H9 (cell line): ENCODE measurements at regions not wholly inside any gene's neighbourhood (a gene's known extent, or its start where the extent isn't known, plus 50 kb on each side); places are given as distances from the start of the nearest gene placed in this dataset.

Source experiments
- DNase-seq: peaks from one replicate; pipeline ENCODE4 v3.0.0-alpha.2; 2017
- H2AFZ ChIP-seq: one replicate; pipeline ENCODE4 v1.6.1; 2013; ENCODE audit warnings: mild to moderate bottlenecking, low read length, control low read depth, moderate library complexity
- H2AK5ac ChIP-seq: 2 replicates; pipeline ENCODE4 v1.6.1; 2013; ENCODE audit warnings: low read length, control low read depth, mixed read lengths; ENCODE audit not compliant: insufficient read length
- H2BK120ac ChIP-seq: one replicate; pipeline ENCODE4 v1.6.1; 2013; ENCODE audit warnings: low read depth, mild to moderate bottlenecking, low read length, control low read depth, inconsistent platforms; ENCODE audit not compliant: poor library complexity, severe bottlenecking
- H2BK12ac ChIP-seq: 2 replicates; pipeline ENCODE4 v1.6.1; 2013; ENCODE audit warnings: low read length, control low read depth, mixed read lengths, low read depth; ENCODE audit not compliant: insufficient read length
- H2BK15ac ChIP-seq: 2 replicates; pipeline ENCODE4 v1.6.1; 2013; ENCODE audit warnings: low read depth, low read length, control low read depth
- H2BK20ac ChIP-seq: one replicate; pipeline ENCODE4 v1.6.1; 2013; ENCODE audit warnings: low read depth, mild to moderate bottlenecking, low read length, control low read depth, inconsistent platforms; ENCODE audit not compliant: poor library complexity, severe bottlenecking
- H2BK5ac ChIP-seq: 2 replicates; pipeline ENCODE4 v1.6.1; 2013; ENCODE audit warnings: low read length, control low read depth, mixed read lengths; ENCODE audit not compliant: insufficient read length
- H3K14ac ChIP-seq: 2 replicates; pipeline ENCODE4 v1.6.1; 2013; ENCODE audit warnings: low read length, control low read depth; ENCODE audit not compliant: insufficient read depth
- H3K18ac ChIP-seq: 2 replicates; pipeline ENCODE4 v1.6.1; 2013; ENCODE audit warnings: low read depth, mild to moderate bottlenecking, mixed read lengths, low read length, control low read depth; ENCODE audit not compliant: insufficient read length
- H3K23ac ChIP-seq: 2 replicates; pipeline ENCODE4 v1.6.1; 2013; ENCODE audit warnings: low read length, control low read depth, mixed read lengths, low read depth; ENCODE audit not compliant: insufficient read length
- H3K23me2 ChIP-seq: 2 replicates; pipeline ENCODE4 v1.6.1; 2013; ENCODE audit warnings: low read depth, mild to moderate bottlenecking, mixed read lengths, low read length, control low read depth; ENCODE audit not compliant: insufficient read length, poor library complexity, severe bottlenecking
- H3K27ac ChIP-seq: 2 replicates; pipeline ENCODE4 v1.5.1; 2013; ENCODE audit warnings: low read length, control low read depth, mixed read lengths, low read depth; ENCODE audit not compliant: insufficient read length
- H3K27me3 ChIP-seq: 2 replicates; pipeline ENCODE4 v1.6.1; 2013; ENCODE audit warnings: low read length, control low read depth, inconsistent platforms; ENCODE audit not compliant: insufficient read depth
- H3K4ac ChIP-seq: 2 replicates; pipeline ENCODE4 v1.6.1; 2013; ENCODE audit warnings: low read depth, mild to moderate bottlenecking, control low read depth, inconsistent platforms, low read length, moderate library complexity
- H3K4me1 ChIP-seq: 2 replicates; pipeline ENCODE4 v1.6.1; 2013; ENCODE audit warnings: low read length, control low read depth, inconsistent platforms; ENCODE audit not compliant: insufficient read depth
- H3K4me2 ChIP-seq: 2 replicates; pipeline ENCODE4 v1.6.1; 2013; ENCODE audit warnings: low read length, control low read depth, mixed read lengths; ENCODE audit not compliant: insufficient read length, insufficient read depth
- H3K56ac ChIP-seq: 2 replicates; pipeline ENCODE4 v1.6.1; 2013; ENCODE audit warnings: low read depth, mild to moderate bottlenecking, mixed read lengths, low read length, control low read depth; ENCODE audit not compliant: insufficient read length
- H3K79me1 ChIP-seq: 2 replicates; pipeline ENCODE4 v1.6.1; 2013; ENCODE audit warnings: low read depth, mild to moderate bottlenecking, moderate library complexity, low read length, control low read depth, inconsistent platforms; ENCODE audit not compliant: insufficient read depth, poor library complexity, severe bottlenecking
- H3K79me2 ChIP-seq: 2 replicates; pipeline ENCODE4 v1.6.1; 2013; ENCODE audit warnings: low read length, control low read depth, inconsistent platforms; ENCODE audit not compliant: insufficient read depth
- H3K9ac ChIP-seq: 2 replicates; pipeline ENCODE4 v1.6.1; 2013; ENCODE audit warnings: low read length, control low read depth, mixed read lengths; ENCODE audit not compliant: insufficient read length; ENCODE audit errors: extremely low read depth
- H3K9me3 ChIP-seq: one replicate; pipeline ENCODE4 v1.6.1; 2013; ENCODE audit warnings: low read depth, low read length, inconsistent platforms; ENCODE audit not compliant: control insufficient read depth
- H3T11ph ChIP-seq: one replicate; pipeline ENCODE4 v1.6.1; 2013; ENCODE audit warnings: mild to moderate bottlenecking, low read length, control low read depth, inconsistent platforms
- H4K20me1 ChIP-seq: one replicate; pipeline ENCODE4 v1.6.1; 2013; ENCODE audit not compliant: control insufficient read depth, insufficient read length, insufficient read depth
- H4K5ac ChIP-seq: 2 replicates; pipeline ENCODE4 v1.6.1; 2013; ENCODE audit warnings: low read depth, mild to moderate bottlenecking, mixed read lengths, low read length, control low read depth; ENCODE audit not compliant: insufficient read length
- H4K8ac ChIP-seq: replicated peaks from 2 replicates; pipeline ENCODE4 v1.6.1; 2013; ENCODE audit warnings: low read length, control low read depth, mixed read lengths, low read depth; ENCODE audit not compliant: insufficient read length
- H4K91ac ChIP-seq: 2 replicates; pipeline ENCODE4 v1.6.1; 2013; ENCODE audit warnings: low read depth, mild to moderate bottlenecking, moderate library complexity, mixed read lengths, low read length, control low read depth; ENCODE audit not compliant: insufficient read length
- H3K27ac Mint-ChIP-seq, 3 experiments: 2 replicates in 2 of 3; 3 replicates in 1 of 3; pipeline ENCODE4 v1.8.0; 2020 to 2021; ENCODE audit warnings: mixed read lengths in 3 of 3, mild to moderate bottlenecking in 1 of 3, moderate library complexity in 1 of 3
- H3K27me3 Mint-ChIP-seq: 2 replicates; pipeline ENCODE4 v1.8.0; 2021; ENCODE audit warnings: low read depth, mild to moderate bottlenecking, moderate library complexity, mixed read lengths
- H3K36me3 Mint-ChIP-seq, 3 experiments: 2 replicates in 2 of 3; 3 replicates in 1 of 3; pipeline ENCODE4 v1.8.0; 2020 to 2021; ENCODE audit warnings: low read depth in 3 of 3, mixed read lengths in 3 of 3; ENCODE audit not compliant: insufficient read depth in 1 of 3
- H3K4me1 Mint-ChIP-seq, 2 experiments: 2 replicates each; pipeline ENCODE4 v1.8.0; 2020; ENCODE audit warnings: mixed read lengths in 2 of 2
- H3K4me3 Mint-ChIP-seq, 2 experiments: 2 replicates in 1 of 2; 3 replicates in 1 of 2; pipeline ENCODE4 v1.8.0; 2020 to 2021; ENCODE audit warnings: mild to moderate bottlenecking in 2 of 2, mixed read lengths in 2 of 2, moderate library complexity in 1 of 2
- H3K9me3 Mint-ChIP-seq, 2 experiments: 2 replicates in 1 of 2; 3 replicates in 1 of 2; pipeline ENCODE4 v1.8.0; 2020; ENCODE audit warnings: mild to moderate bottlenecking in 2 of 2, mixed read lengths in 2 of 2, moderate library complexity in 1 of 2
- WGBS: extraction: QIAGEN DNeasy Blood & Tissue Kit; methylation state at CpG from one replicate; pipeline ENCODE4 v1.1.7; 2013; ENCODE audit warnings: missing lambda C conversion rate, low lambda C conversion rate, mixed read lengths; ENCODE audit not compliant: insufficient read length; ENCODE audit errors: extremely low coverage; 5-methylcytosine and 5-hydroxymethylcytosine counted together
- TF ChIP-seq, protein P1 (sequence below): fragments of 200-600 bp; sonication (generic); conservative IDR thresholded peaks from 3 replicates; pipeline ENCODE4 v1.8.0; 2021; ENCODE audit warnings: antibody characterized with exemption, mild to moderate bottlenecking

DNA sequence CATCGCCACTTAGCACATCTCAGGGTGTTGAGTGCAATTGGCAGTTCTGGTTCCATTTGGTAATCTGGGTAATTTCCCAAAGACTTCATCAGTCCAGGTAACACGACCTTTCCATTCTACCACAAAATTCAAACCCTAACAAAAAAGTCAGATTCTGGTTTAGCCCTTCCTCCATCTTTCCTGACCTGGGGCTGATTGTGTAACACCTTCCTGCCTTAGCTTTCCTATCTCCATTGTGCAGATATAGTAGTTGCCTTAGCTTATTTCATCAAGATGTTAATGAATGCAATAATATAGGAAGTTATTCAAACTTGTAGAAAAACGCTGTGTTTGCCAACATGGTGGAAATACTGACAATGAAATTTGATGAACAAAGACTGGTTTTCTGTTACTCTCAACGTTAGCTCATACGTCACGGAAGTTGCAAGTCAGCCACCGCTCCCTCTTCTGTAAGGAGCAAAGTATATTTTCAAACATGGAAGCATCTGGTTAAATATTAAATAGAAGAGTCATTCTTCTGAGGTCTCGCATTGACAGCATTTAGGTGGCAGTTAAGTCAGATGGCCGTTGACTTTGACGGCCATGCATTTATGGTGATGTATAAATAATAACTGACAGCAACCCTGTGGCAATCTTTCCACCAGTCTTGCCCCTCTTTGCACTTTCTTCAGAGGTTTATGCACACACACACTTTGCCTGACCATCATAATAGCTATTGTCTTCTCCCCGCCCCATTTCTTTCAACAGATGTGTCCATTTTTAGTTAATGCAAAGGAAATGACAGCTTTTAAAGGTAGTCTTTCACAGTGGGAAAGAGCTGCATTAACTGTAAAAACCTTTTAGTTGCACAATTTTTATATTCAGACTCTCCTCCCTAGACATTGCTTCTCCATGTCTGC, 205.1 kb upstream of the BMPER start:
- no peak overlapping the region for H3K4me2 ChIP-seq
- WGBS = no CpG with 5 or more reads among the region's 11 CpGs

More for the DNA sequence above, 205.1 kb upstream of the BMPER start:
- Histone ChIP-seq H2AK5ac (no peak overlapping the region), H3T11ph (no peak overlapping the region), H4K8ac (no peak overlapping the region), H2BK15ac (no peak overlapping the region), H2BK12ac (no peak overlapping the region), H2BK5ac (no peak overlapping the region), H3K79me1 (no peaks in the 10 kb centered on the region), H4K91ac (no peak overlapping the region), H3K56ac (no peak overlapping the region), H3K23ac (no peak overlapping the region), H2AFZ (no peak overlapping the region), H3K4me1 (peaks cover 8% of the 10 kb centered on the region), H4K20me1 (no peaks in the 10 kb centered on the region), H3K27ac (no peak overlapping the region), H3K23me2 (no peaks in the 10 kb centered on the region), H3K27me3 (peaks cover 6% of the 10 kb centered on the region; the same call in 1 of the 2 replicates), H3K18ac (no peak overlapping the region), H3K79me2 (peaks cover 2% of the 10 kb centered on the region; the same call in 1 of the 2 replicates), H3K9ac (no peak overlapping the region), H2BK120ac (no peak overlapping the region), H3K9me3 (peaks cover 12% of the 10 kb centered on the region), H3K14ac (no peak overlapping the region), H4K5ac (no peak overlapping the region), H3K4ac (no peak overlapping the region), H2BK20ac (no peak overlapping the region)
- peaks cover 17 to 22% of the 10 kb centered on the region in 2 experiments for H3K9me3 Mint-ChIP-seq
- no peak overlapping the region for H3K4me3 Mint-ChIP-seq
- peaks cover 51% of the 10 kb centered on the region for H3K27me3 Mint-ChIP-seq
- TF ChIP-seq, protein P1, sequence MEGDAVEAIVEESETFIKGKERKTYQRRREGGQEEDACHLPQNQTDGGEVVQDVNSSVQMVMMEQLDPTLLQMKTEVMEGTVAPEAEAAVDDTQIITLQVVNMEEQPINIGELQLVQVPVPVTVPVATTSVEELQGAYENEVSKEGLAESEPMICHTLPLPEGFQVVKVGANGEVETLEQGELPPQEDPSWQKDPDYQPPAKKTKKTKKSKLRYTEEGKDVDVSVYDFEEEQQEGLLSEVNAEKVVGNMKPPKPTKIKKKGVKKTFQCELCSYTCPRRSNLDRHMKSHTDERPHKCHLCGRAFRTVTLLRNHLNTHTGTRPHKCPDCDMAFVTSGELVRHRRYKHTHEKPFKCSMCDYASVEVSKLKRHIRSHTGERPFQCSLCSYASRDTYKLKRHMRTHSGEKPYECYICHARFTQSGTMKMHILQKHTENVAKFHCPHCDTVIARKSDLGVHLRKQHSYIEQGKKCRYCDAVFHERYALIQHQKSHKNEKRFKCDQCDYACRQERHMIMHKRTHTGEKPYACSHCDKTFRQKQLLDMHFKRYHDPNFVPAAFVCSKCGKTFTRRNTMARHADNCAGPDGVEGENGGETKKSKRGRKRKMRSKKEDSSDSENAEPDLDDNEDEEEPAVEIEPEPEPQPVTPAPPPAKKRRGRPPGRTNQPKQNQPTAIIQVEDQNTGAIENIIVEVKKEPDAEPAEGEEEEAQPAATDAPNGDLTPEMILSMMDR = no peak
- H3K36me3 Mint-ChIP-seq = peaks cover 15 to 29% (median 20%) of the 10 kb centered on the region in 3 experiments
- DNase-seq = no peak
- H3K4me1 Mint-ChIP-seq = peaks cover 17 to 24% of the 10 kb centered on the region in 2 experiments
- no peak overlapping the region for H3K27ac Mint-ChIP-seq
